Activated CD4-positive, alpha-beta T cell treated with anti-CD3 and anti-CD28 coated beads for 36 hours (primary cell): ENCODE measurements at regions not wholly inside any gene's neighbourhood (a gene's known extent, or its start where the extent isn't known, plus 50 kb on each side); places are given as distances from the start of the nearest gene placed in this dataset.
A peak's percentile ranks its signal among the peaks of the same experiment; 100 is the strongest.

Experiments
- ATAC-seq: fragments of 200-7000 bp; cut with Tn5 transposase; one replicate; pipeline ENCODE4 v1.10.0; 2021; ENCODE audit warnings: mild to moderate bottlenecking, moderate library complexity
- CTCF ChIA-PET: fragments of 350-600 bp; sonication (Branson Sonifier 250); formaldehyde crosslinking; loops from one replicate; lab custom pipeline; 2021; ENCODE audit warnings: antibody characterized with exemption; lab: Charles Lee
- POLR2A ChIA-PET: fragments of 350-600 bp; sonication (Branson Sonifier 250); formaldehyde crosslinking; loops from one replicate; lab custom pipeline; 2021; ENCODE audit warnings: antibody characterized with exemption, inconsistent platforms; lab: Charles Lee
- DNase-seq: peaks from one replicate; pipeline ENCODE4 v3.0.0-alpha.2; 2020
- H3K27ac Mint-ChIP-seq: one replicate; pipeline ENCODE4 v1.8.0; 2021; ENCODE audit warnings: mixed read lengths
- H3K27me3 Mint-ChIP-seq: one replicate; pipeline ENCODE4 v1.8.0; 2021; ENCODE audit warnings: mixed read lengths
- H3K36me3 Mint-ChIP-seq: one replicate; pipeline ENCODE4 v1.8.0; 2021; ENCODE audit warnings: low read depth, mixed read lengths
- H3K4me1 Mint-ChIP-seq: one replicate; pipeline ENCODE4 v1.8.0; 2021; ENCODE audit warnings: mixed read lengths
- H3K4me3 Mint-ChIP-seq: one replicate; pipeline ENCODE4 v1.8.0; 2021; ENCODE audit warnings: mild to moderate bottlenecking, moderate library complexity, mixed read lengths
- H3K9me3 Mint-ChIP-seq: one replicate; pipeline ENCODE4 v1.8.0; 2021; ENCODE audit warnings: low read depth, mixed read lengths
- intact Hi-C, 2 experiments: fragments of 100-400 bp; cut with DNase I in 1 of 2; cut with micrococcal nuclease in 1 of 2; formaldehyde crosslinking; loops; one replicate each; pipeline versions ENCODE4 v1.14.2 to v1.15.1; 2022 to 2024; cut with DNase I, micrococcal nuclease

- intact Hi-C loops: loop anchor here in 1 of 2 experiments (1.0 kb wide), 2 partner anchors 711 to 720 kb away; no protein-coding TSS in a partner anchor
- H3K4me3 Mint-ChIP-seq: no peak overlapping the region
- no peaks in the 10 kb centered on the region for H3K4me1 Mint-ChIP-seq
- DNase-seq (peak; percentile 26), ATAC-seq (peak; percentile 69)
- H3K27ac Mint-ChIP-seq: no peak overlapping the region
- ChIA-PET POLR2A (no interaction called here), CTCF (interaction anchor here (0.6 to 4.3 kb wide), 6 partner anchors 10 to 720 kb away, joined by 3 to 28 read pairs (median 4); no protein-coding TSS in a partner anchor)
- peaks cover 3% of the 10 kb centered on the region for H3K27me3 Mint-ChIP-seq
- H3K36me3 Mint-ChIP-seq: no peaks in the 10 kb centered on the region
- H3K9me3 Mint-ChIP-seq: no peaks in the 10 kb centered on the region
These were observed 67.3 kb upstream of the UPP2 start for GRCh38 chr2:158034198-158034866.

GRCh38 chr2:158031371-158031770 lies 70.3 kb upstream of the UPP2 start:
- no peak overlapping the region for H3K27ac Mint-ChIP-seq
- H3K4me3 Mint-ChIP-seq: no peak overlapping the region
- no peak for DNase-seq
- intact Hi-C loops: no loop called here
- H3K9me3 Mint-ChIP-seq: no peaks in the 10 kb centered on the region
- no peaks in the 10 kb centered on the region for H3K4me1 Mint-ChIP-seq
- H3K27me3 Mint-ChIP-seq: peaks cover 3% of the 10 kb centered on the region
- ChIA-PET POLR2A (no interaction called here), CTCF (interaction anchor here (0.7 to 1.1 kb wide), 2 partner anchors 10 to 712 kb away, joined by 3 to 5 read pairs; no protein-coding TSS in a partner anchor)
- ATAC-seq: no peak
- H3K36me3 Mint-ChIP-seq: no peaks in the 10 kb centered on the region

GRCh38 chr2:158025255-158025996 lies 76.2 kb upstream of the UPP2 start:
- DNase-seq (no peak), ATAC-seq (no peak)
- no peaks in the 10 kb centered on the region for H3K36me3 Mint-ChIP-seq
- no peak overlapping the region for H3K27ac Mint-ChIP-seq
- ChIA-PET CTCF (interaction anchor here (0.6 to 4.2 kb wide), 15 partner anchors 9 to 1822 kb away, joined by 3 to 41 read pairs (median 5); no protein-coding TSS in a partner anchor), POLR2A (interaction anchor here (0.6 kb wide), 1 partner anchor 712 kb away, joined by 4 read pairs; no protein-coding TSS in a partner anchor)
- peaks cover 6% of the 10 kb centered on the region for H3K4me1 Mint-ChIP-seq
- H3K9me3 Mint-ChIP-seq: no peaks in the 10 kb centered on the region
- no peak overlapping the region for H3K4me3 Mint-ChIP-seq
- H3K27me3 Mint-ChIP-seq: no peaks in the 10 kb centered on the region
- intact Hi-C loops: loop anchor here in 1 of 2 experiments (2.0 kb wide), 1 partner anchor 719 kb away; no protein-coding TSS in a partner anchor

GRCh38 chr2:158024288-158024898 lies 77.3 kb upstream of the UPP2 start:
- peak; percentile 49 for ATAC-seq
- POLR2A ChIA-PET: interaction anchor here (0.6 kb wide), 1 partner anchor 283 kb away, joined by 4 read pairs; no protein-coding TSS in a partner anchor
- Mint-ChIP-seq H3K36me3 (no peaks in the 10 kb centered on the region), H3K4me3 (no peak overlapping the region), H3K9me3 (no peaks in the 10 kb centered on the region), H3K4me1 (peaks cover 6% of the 10 kb centered on the region), H3K27ac (no peak overlapping the region), H3K27me3 (no peaks in the 10 kb centered on the region)
- peak; percentile 74 for DNase-seq
- CTCF ChIA-PET: interaction anchor here (0.6 to 4.2 kb wide), 50 partner anchors 9 to 730 kb away, joined by 3 to 41 read pairs (median 4); partner anchors contain the start of gene CCDC148
- intact Hi-C loops: loop anchor here (1.0 to 2.0 kb wide), 3 partner anchors 720 to 730 kb away; no protein-coding TSS in a partner anchor

- ATAC-seq (no peak), DNase-seq (no peak)
- Mint-ChIP-seq H3K9me3 (no peaks in the 10 kb centered on the region), H3K27me3 (no peaks in the 10 kb centered on the region), H3K27ac (no peak overlapping the region), H3K4me1 (peaks cover 6% of the 10 kb centered on the region), H3K36me3 (no peaks in the 10 kb centered on the region), H3K4me3 (no peak overlapping the region)
- ChIA-PET POLR2A (no interaction called here), CTCF (interaction anchor here (0.6 to 4.2 kb wide), 10 partner anchors 10 to 1821 kb away, joined by 3 to 41 read pairs (median 7); no protein-coding TSS in a partner anchor)
- intact Hi-C loops: no loop called here
These were observed 78.8 kb upstream of the UPP2 start for GRCh38 chr2:158022888-158023287.

GRCh38 chr2:158021226-158021625 lies 80.5 kb upstream of the UPP2 start:
- H3K36me3 Mint-ChIP-seq: no peaks in the 10 kb centered on the region
- H3K4me1 Mint-ChIP-seq: peaks cover 6% of the 10 kb centered on the region
- DNase-seq (no peak), ATAC-seq (no peak)
- no peaks in the 10 kb centered on the region for H3K9me3 Mint-ChIP-seq
- ChIA-PET CTCF (interaction anchor here (0.6 to 4.2 kb wide), 8 partner anchors 9 to 1016 kb away, joined by 3 to 41 read pairs (median 4); no protein-coding TSS in a partner anchor), POLR2A (no interaction called here)
- H3K27ac Mint-ChIP-seq: no peak overlapping the region
- no peaks in the 10 kb centered on the region for H3K27me3 Mint-ChIP-seq
- intact Hi-C loops: no loop called here
- H3K4me3 Mint-ChIP-seq: no peak overlapping the region

GRCh38 chr2:158015428-158016076 lies 86.1 kb upstream of the UPP2 start:
- no peak overlapping the region for H3K4me3 Mint-ChIP-seq
- POLR2A ChIA-PET: interaction anchor here (0.7 kb wide), 1 partner anchor 657 kb away, joined by 4 read pairs; no protein-coding TSS in a partner anchor
- H3K9me3 Mint-ChIP-seq: no peaks in the 10 kb centered on the region
- peak overlapping the region; percentile 6 for H3K27ac Mint-ChIP-seq
- no peaks in the 10 kb centered on the region for H3K36me3 Mint-ChIP-seq
- DNase-seq (peak; percentile 38), ATAC-seq (no peak)
- H3K27me3 Mint-ChIP-seq: no peaks in the 10 kb centered on the region
- CTCF ChIA-PET: interaction anchor here (0.8 to 1.5 kb wide), 3 partner anchors 8 to 713 kb away, joined by 3 to 7 read pairs (median 3); no protein-coding TSS in a partner anchor
- H3K4me1 Mint-ChIP-seq: peaks cover 20% of the 10 kb centered on the region
- intact Hi-C loops: no loop called here

- DNase-seq (no peak), ATAC-seq (no peak)
- Mint-ChIP-seq H3K27me3 (peaks cover 6% of the 10 kb centered on the region), H3K9me3 (no peaks in the 10 kb centered on the region), H3K4me1 (peaks cover 23% of the 10 kb centered on the region), H3K27ac (no peak overlapping the region), H3K36me3 (no peaks in the 10 kb centered on the region), H3K4me3 (no peak overlapping the region)
- CTCF ChIA-PET: interaction anchor here (1.0 to 4.6 kb wide), 6 partner anchors 9 to 712 kb away, joined by 3 to 29 read pairs (median 4); no protein-coding TSS in a partner anchor
- POLR2A ChIA-PET: interaction anchor here (0.6 kb wide), 1 partner anchor 18 kb away, joined by 3 read pairs; no protein-coding TSS in a partner anchor
- intact Hi-C loops: no loop called here
These were observed 87.8 kb upstream of the UPP2 start for GRCh38 chr2:158013891-158014290.

- CTCF ChIA-PET: interaction anchor here (0.6 to 4.6 kb wide), 20 partner anchors 10 to 709 kb away, joined by 3 to 29 read pairs (median 4); partner anchors contain the start of gene ACVR1
- Mint-ChIP-seq H3K4me1 (peaks cover 29% of the 10 kb centered on the region), H3K4me3 (no peak overlapping the region), H3K36me3 (no peaks in the 10 kb centered on the region), H3K9me3 (no peaks in the 10 kb centered on the region), H3K27ac (no peak overlapping the region), H3K27me3 (peaks cover 6% of the 10 kb centered on the region)
- POLR2A ChIA-PET: no interaction called here
- intact Hi-C loops: loop anchor here in 1 of 2 experiments (2.0 kb wide), 2 partner anchors 110 to 384 kb away; no protein-coding TSS in a partner anchor
- ATAC-seq: peak; percentile 60
- peak; percentile 13 for DNase-seq
These were observed 90.5 kb upstream of the UPP2 start for GRCh38 chr2:158011055-158011771.

- peaks cover 6% of the 10 kb centered on the region for H3K27me3 Mint-ChIP-seq
- DNase-seq: no peak
- H3K36me3 Mint-ChIP-seq: no peaks in the 10 kb centered on the region
- no peak for ATAC-seq
- no peaks in the 10 kb centered on the region for H3K9me3 Mint-ChIP-seq
- no peak overlapping the region for H3K4me3 Mint-ChIP-seq
- POLR2A ChIA-PET: no interaction called here
- peaks cover 21% of the 10 kb centered on the region for H3K4me1 Mint-ChIP-seq
- intact Hi-C loops: no loop called here
- CTCF ChIA-PET: interaction anchor here (0.8 to 2.4 kb wide), 5 partner anchors 16 to 705 kb away, joined by 3 to 8 read pairs (median 4); no protein-coding TSS in a partner anchor
- no peak overlapping the region for H3K27ac Mint-ChIP-seq
These were observed 92.3 kb upstream of the UPP2 start for GRCh38 chr2:158009399-158009798.
